Loucy (cell line): ENCODE measurements at regions not wholly inside any gene's neighbourhood (a gene's known extent, or its start where the extent isn't known, plus 50 kb on each side); places are given as distances from the start of the nearest gene placed in this dataset.

Experiments used
- H2AFZ ChIP-seq: fragments of 200-600 bp; sonication (generic); 2 replicates; pipeline ENCODE4 v1.6.0; 2016; ENCODE audit warnings: antibody characterized with exemption, mild to moderate bottlenecking, low read length, moderate library complexity
- H3F3A ChIP-seq: fragments of 200-600 bp; 2 replicates; pipeline ENCODE4 v1.6.0; 2016; ENCODE audit warnings: antibody characterized with exemption, low read depth, mild to moderate bottlenecking
- H3K27me3 ChIP-seq: fragments of 200-600 bp; sonication (generic); 2 replicates; pipeline ENCODE4 v1.6.1; 2014; ENCODE audit warnings: low read length, mild to moderate bottlenecking; ENCODE audit not compliant: insufficient read depth, poor library complexity, severe bottlenecking
- H3K36me3 ChIP-seq: fragments of 200-600 bp; sonication (generic); 2 replicates; pipeline ENCODE4 v1.6.1; 2016; ENCODE audit warnings: low read length; ENCODE audit not compliant: insufficient read depth
- H3K4me1 ChIP-seq: fragments of 200-600 bp; sonication (generic); 2 replicates; pipeline ENCODE4 v1.5.1; 2014; ENCODE audit warnings: low read length, mild to moderate bottlenecking; ENCODE audit not compliant: insufficient read depth, poor library complexity, severe bottlenecking
- H3K4me2 ChIP-seq: fragments of 200-600 bp; sonication (generic); 2 replicates; pipeline ENCODE4 v1.6.0; 2014; ENCODE audit warnings: antibody characterized with exemption, low read length, low read depth, mild to moderate bottlenecking; ENCODE audit not compliant: poor library complexity, severe bottlenecking
- H3K4me3 ChIP-seq: fragments of 200-600 bp; sonication (generic); 2 replicates; pipeline ENCODE4 v1.5.1; 2014; ENCODE audit warnings: low read length, mild to moderate bottlenecking, mixed read lengths; ENCODE audit not compliant: poor library complexity, severe bottlenecking
- H3K79me2 ChIP-seq: fragments of 200-600 bp; sonication (generic); 2 replicates; pipeline ENCODE4 v1.6.1; 2014; ENCODE audit warnings: low read length; ENCODE audit not compliant: insufficient read depth
- H3K9ac ChIP-seq: fragments of 200-600 bp; sonication (generic); 2 replicates; pipeline ENCODE4 v1.6.0; 2014; ENCODE audit warnings: mild to moderate bottlenecking, low read depth, low read length, moderate library complexity; ENCODE audit not compliant: poor library complexity, severe bottlenecking
- H3K9me2 ChIP-seq: fragments of 200-600 bp; sonication (generic); replicated peaks from 2 replicates; pipeline ENCODE4 v1.6.1; 2016; ENCODE audit warnings: low read depth, low read length, mixed read lengths
- H3K9me3 ChIP-seq: fragments of 200-600 bp; sonication (generic); 2 replicates; pipeline ENCODE4 v1.6.1; 2014; ENCODE audit warnings: mild to moderate bottlenecking, antibody characterized with exemption, low read length, low read depth; ENCODE audit not compliant: insufficient read depth
- H4K20me1 ChIP-seq: fragments of 200-600 bp; sonication (generic); 2 replicates; pipeline ENCODE4 v1.6.0; 2014; ENCODE audit warnings: antibody characterized with exemption, low read length, mild to moderate bottlenecking; ENCODE audit not compliant: insufficient read depth, poor library complexity, severe bottlenecking
- EZH2phosphoT487 ChIP-seq: fragments of 200-600 bp; IDR thresholded peaks from 2 replicates; pipeline ENCODE4 v1.6.1; 2018; ENCODE audit warnings: antibody characterized with exemption, mild to moderate bottlenecking, moderate library complexity, borderline replicate concordance
- TF ChIP-seq, protein P1 (sequence below): fragments of 200-600 bp; sonication (generic); conservative IDR thresholded peaks from 2 replicates; pipeline ENCODE4 v1.5.1; 2014; ENCODE audit warnings: mild to moderate bottlenecking, antibody characterized with exemption, low read length

DNA sequence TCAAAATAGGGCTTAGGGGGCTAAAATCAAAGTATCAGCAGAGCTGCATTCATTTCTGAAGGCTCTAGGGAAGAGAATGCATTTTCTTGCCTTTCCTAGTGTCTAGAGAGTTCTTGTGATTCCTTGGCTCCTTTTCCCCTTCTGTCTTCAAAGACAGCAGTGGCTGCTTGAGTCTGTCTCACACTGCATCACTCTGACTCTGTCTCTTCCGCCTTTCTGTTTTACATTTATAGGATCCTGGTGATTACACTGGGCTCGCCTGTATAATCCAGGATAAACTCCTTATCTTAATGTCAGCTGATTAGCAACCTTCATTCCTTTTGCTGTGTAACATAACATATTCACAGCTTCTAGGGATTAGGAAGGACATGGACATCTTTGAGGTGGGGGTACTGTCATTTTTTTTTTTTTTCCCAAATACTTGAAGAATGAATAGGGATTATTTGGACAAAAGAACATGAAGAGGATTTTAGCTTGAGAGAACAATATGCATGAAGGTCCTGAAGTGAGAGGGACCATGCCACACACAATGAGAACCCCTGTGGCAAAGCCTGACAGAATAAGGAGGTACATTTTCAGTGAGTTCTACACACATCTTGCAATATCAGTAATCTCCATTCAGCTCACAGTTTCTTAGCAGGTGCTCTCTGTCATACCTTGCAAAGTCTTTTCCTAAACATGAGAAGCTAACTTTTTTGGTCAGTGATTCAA lies 267.6 kb downstream of the FAM170A start:
- Histone ChIP-seq H2AFZ (no peak overlapping the region), H4K20me1 (no peaks in the 10 kb centered on the region), H3K27me3 (no peaks in the 10 kb centered on the region), H3K4me1 (no peaks in the 10 kb centered on the region), H3K4me3 (no peak overlapping the region), H3K9ac (no peak overlapping the region), H3F3A (no peaks in the 10 kb centered on the region), H3K36me3 (no peaks in the 10 kb centered on the region), H3K79me2 (no peaks in the 10 kb centered on the region), H3K4me2 (no peak overlapping the region), H3K9me2 (no peaks in the 10 kb centered on the region), H3K9me3 (no peaks in the 10 kb centered on the region)
- TF ChIP-seq, protein P1, sequence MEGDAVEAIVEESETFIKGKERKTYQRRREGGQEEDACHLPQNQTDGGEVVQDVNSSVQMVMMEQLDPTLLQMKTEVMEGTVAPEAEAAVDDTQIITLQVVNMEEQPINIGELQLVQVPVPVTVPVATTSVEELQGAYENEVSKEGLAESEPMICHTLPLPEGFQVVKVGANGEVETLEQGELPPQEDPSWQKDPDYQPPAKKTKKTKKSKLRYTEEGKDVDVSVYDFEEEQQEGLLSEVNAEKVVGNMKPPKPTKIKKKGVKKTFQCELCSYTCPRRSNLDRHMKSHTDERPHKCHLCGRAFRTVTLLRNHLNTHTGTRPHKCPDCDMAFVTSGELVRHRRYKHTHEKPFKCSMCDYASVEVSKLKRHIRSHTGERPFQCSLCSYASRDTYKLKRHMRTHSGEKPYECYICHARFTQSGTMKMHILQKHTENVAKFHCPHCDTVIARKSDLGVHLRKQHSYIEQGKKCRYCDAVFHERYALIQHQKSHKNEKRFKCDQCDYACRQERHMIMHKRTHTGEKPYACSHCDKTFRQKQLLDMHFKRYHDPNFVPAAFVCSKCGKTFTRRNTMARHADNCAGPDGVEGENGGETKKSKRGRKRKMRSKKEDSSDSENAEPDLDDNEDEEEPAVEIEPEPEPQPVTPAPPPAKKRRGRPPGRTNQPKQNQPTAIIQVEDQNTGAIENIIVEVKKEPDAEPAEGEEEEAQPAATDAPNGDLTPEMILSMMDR = no peak
- no peak for TF ChIP-seq EZH2phosphoT487

GRCh38 chr5:119897537-119898370 lies 268.4 kb downstream of the FAM170A start:
- no peak overlapping the region for H2AFZ ChIP-seq

DNA sequence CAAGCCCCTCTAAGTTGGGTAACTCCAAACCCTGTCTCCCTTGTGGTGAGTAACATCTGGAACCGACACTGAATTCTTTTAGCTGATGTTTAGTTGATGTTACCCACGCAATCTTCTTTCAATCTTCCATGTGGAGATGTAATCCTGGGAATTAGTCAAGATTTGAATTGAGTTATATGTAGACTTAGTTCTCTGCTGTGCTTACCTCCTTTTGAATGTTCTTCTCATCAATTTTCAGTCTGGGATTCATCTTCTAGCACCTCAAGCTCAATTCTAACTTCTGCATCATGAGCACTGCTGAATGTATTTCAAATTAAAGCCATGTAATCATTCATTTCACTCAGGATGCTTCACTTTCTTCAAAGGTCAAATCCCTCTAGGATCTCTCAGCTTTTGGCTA lies 270.6 kb downstream of the FAM170A start:
- Histone ChIP-seq H3F3A (no peaks in the 10 kb centered on the region), H3K9me2 (no peaks in the 10 kb centered on the region), H2AFZ (no peak overlapping the region), H4K20me1 (no peaks in the 10 kb centered on the region), H3K36me3 (no peaks in the 10 kb centered on the region), H3K4me2 (no peak overlapping the region), H3K9me3 (no peaks in the 10 kb centered on the region), H3K4me1 (no peaks in the 10 kb centered on the region), H3K9ac (no peak overlapping the region), H3K79me2 (no peaks in the 10 kb centered on the region), H3K27me3 (no peaks in the 10 kb centered on the region), H3K4me3 (no peak overlapping the region)
- no peak for TF ChIP-seq EZH2phosphoT487
- TF ChIP-seq, protein P1 = no peak

More at GRCh38 chr5:119897537-119898370, 268.4 kb downstream of the FAM170A start:
- no peaks in the 10 kb centered on the region for H3F3A ChIP-seq
- no peak overlapping the region for H3K9ac ChIP-seq
- no peak overlapping the region for H3K4me3 ChIP-seq
- H4K20me1 ChIP-seq = no peaks in the 10 kb centered on the region
- no peaks in the 10 kb centered on the region for H3K9me3 ChIP-seq
- no peaks in the 10 kb centered on the region for H3K79me2 ChIP-seq
- no peak overlapping the region for H3K4me2 ChIP-seq
- no peak for TF ChIP-seq EZH2phosphoT487
- TF ChIP-seq, protein P1 = no peak
- no peaks in the 10 kb centered on the region for H3K36me3 ChIP-seq
- no peaks in the 10 kb centered on the region for H3K27me3 ChIP-seq
- H3K9me2 ChIP-seq = no peaks in the 10 kb centered on the region
- no peaks in the 10 kb centered on the region for H3K4me1 ChIP-seq
